Thymus (tissue), 11 donors: ENCODE measurements at regions not wholly inside any gene's neighbourhood (a gene's known extent, or its start where the extent isn't known, plus 50 kb on each side); places are given as distances from the start of the nearest gene placed in this dataset.

Source experiments
- DNase-seq, 9 donors: peaks; one replicate each; pipeline ENCODE4 v3.0.0-alpha.2; 2013; ENCODE audit warnings: low spot score in 9 of 9, low read depth in 6 of 9, missing footprints in 1 of 9
- H3K27ac ChIP-seq, 2 donors: one replicate each; pipeline ENCODE4 v1.5.1; 2013; ENCODE audit warnings: control low read depth in 1 of 2, low read depth in 1 of 2, low read length in 1 of 2, mild to moderate bottlenecking in 1 of 2, moderate library complexity in 1 of 2
- H3K27me3 ChIP-seq, 2 donors: one replicate each; pipeline ENCODE4 v1.5.1; 2013; ENCODE audit warnings: low read length in 1 of 2; ENCODE audit not compliant: control insufficient read depth in 2 of 2, insufficient read depth in 1 of 2
- H3K36me3 ChIP-seq, 2 donors: one replicate each; pipeline ENCODE4 v1.5.1; 2013; ENCODE audit warnings: low read length in 1 of 2, mild to moderate bottlenecking in 1 of 2, moderate library complexity in 1 of 2; ENCODE audit not compliant: control insufficient read depth in 2 of 2, insufficient read depth in 2 of 2
- H3K4me1 ChIP-seq, 2 donors: one replicate each; pipeline ENCODE4 v1.5.1; 2013; ENCODE audit warnings: low read length in 2 of 2; ENCODE audit not compliant: control insufficient read depth in 2 of 2, insufficient read depth in 2 of 2
- H3K4me3 ChIP-seq, 2 donors: one replicate each; pipeline ENCODE4 v1.5.1; 2013; ENCODE audit warnings: low read length in 2 of 2, control low read depth in 1 of 2, mild to moderate bottlenecking in 1 of 2
- H3K9me3 ChIP-seq, 2 donors: one replicate each; pipeline ENCODE4 v1.5.1; 2013; ENCODE audit warnings: low read length in 1 of 2, mild to moderate bottlenecking in 1 of 2; ENCODE audit not compliant: control insufficient read depth in 2 of 2, insufficient read depth in 1 of 2
- WGBS: extraction: QIAGEN DNeasy Blood & Tissue Kit; methylation state at CpG from one replicate; pipeline ENCODE4 v1.1.7; 2013; 5-methylcytosine and 5-hydroxymethylcytosine counted together
- donor health status: healthy.

- WGBS, result 94% methylated on average over 4 of the region's 4 CpGs
- H3K27me3 ChIP-seq, result no peaks in the 10 kb centered on the region
- H3K9me3 ChIP-seq, result no peaks in the 10 kb centered on the region
- no peak for DNase-seq
- no peak overlapping the region for H3K4me3 ChIP-seq
- no peaks in the 10 kb centered on the region for H3K36me3 ChIP-seq
- H3K4me1 ChIP-seq, result peaks cover 0 to 18% of the 10 kb centered on the region in 2 donors
- no peak overlapping the region for H3K27ac ChIP-seq
Observed at GRCh38 chr5:54748527-54748926, 231.0 kb downstream of the SNX18 start.

DNA sequence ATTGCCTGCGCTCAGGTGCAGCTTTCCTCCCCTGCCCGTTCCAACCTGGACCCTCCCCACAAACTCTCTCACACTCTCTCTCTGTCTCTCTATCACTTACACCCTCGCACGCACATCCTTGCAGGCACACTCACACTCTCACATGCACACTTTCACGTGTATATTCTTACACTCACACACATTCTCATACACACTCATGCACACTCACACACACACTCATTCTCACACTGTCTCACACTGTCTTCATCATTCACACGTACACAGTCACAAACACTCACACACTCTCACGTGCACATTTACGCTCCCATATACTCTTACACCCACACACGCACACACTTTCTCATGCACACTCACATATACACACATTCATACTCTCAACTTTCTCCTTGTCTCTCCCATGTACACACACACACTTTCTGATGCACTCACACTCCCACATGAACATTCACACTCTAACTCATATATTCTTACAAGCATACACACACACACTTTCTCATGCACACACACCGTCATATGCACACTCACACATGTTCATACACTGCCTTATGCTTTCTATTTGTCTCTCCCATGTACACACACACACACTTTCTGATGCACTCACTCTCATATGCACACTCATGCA lies 229.3 kb downstream of the SNX18 start:
- Histone ChIP-seq H3K36me3 (no peaks in the 10 kb centered on the region), H3K4me1 (peaks cover 0 to 18% of the 10 kb centered on the region in 2 donors), H3K4me3 (no peak overlapping the region), H3K9me3 (no peaks in the 10 kb centered on the region), H3K27ac (no peak overlapping the region), H3K27me3 (no peaks in the 10 kb centered on the region)
- no peak for DNase-seq
- 98% methylated on average over 10 of the region's 10 CpGs for WGBS

- no peaks in the 10 kb centered on the region for H3K9me3 ChIP-seq
- 96% methylated on average over 8 of the region's 8 CpGs for WGBS
- no peaks in the 10 kb centered on the region for H3K27me3 ChIP-seq
- no peak overlapping the region for H3K4me3 ChIP-seq
- H3K4me1 ChIP-seq, result peaks cover 0 to 18% of the 10 kb centered on the region in 2 donors
- no peak overlapping the region for H3K27ac ChIP-seq
- DNase-seq, result no peak
- H3K36me3 ChIP-seq, result no peaks in the 10 kb centered on the region
Observed at GRCh38 chr5:54746346-54746745, 228.8 kb downstream of the SNX18 start.

DNA sequence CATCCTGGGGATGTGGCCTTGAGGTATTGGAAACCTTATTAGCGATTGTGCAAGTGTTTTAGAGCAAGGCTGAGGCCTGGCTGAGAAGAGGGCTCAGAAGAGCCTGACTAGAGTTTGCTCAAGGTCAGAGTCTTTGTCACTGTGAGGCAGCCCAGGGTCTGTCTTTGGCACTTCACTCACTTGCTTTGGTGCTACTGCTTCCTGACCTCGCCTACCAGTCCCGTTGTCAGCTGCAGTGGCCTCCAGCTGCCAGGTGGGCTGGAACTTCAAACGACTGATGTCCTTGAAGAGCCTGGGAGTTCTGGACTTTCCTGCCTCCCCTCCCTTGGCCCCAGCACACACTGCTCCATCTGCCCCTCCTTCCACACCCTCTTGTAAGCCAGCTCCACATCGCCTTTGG lies 228.0 kb downstream of the SNX18 start:
- Histone ChIP-seq H3K9me3 (no peaks in the 10 kb centered on the region), H3K27ac (no peak overlapping the region), H3K4me1 (peaks cover 0 to 18% of the 10 kb centered on the region in 2 donors), H3K4me3 (no peak overlapping the region), H3K27me3 (no peaks in the 10 kb centered on the region), H3K36me3 (no peaks in the 10 kb centered on the region)
- no peak for DNase-seq
- WGBS, result 70% methylated on average over 5 of the region's 5 CpGs

DNA sequence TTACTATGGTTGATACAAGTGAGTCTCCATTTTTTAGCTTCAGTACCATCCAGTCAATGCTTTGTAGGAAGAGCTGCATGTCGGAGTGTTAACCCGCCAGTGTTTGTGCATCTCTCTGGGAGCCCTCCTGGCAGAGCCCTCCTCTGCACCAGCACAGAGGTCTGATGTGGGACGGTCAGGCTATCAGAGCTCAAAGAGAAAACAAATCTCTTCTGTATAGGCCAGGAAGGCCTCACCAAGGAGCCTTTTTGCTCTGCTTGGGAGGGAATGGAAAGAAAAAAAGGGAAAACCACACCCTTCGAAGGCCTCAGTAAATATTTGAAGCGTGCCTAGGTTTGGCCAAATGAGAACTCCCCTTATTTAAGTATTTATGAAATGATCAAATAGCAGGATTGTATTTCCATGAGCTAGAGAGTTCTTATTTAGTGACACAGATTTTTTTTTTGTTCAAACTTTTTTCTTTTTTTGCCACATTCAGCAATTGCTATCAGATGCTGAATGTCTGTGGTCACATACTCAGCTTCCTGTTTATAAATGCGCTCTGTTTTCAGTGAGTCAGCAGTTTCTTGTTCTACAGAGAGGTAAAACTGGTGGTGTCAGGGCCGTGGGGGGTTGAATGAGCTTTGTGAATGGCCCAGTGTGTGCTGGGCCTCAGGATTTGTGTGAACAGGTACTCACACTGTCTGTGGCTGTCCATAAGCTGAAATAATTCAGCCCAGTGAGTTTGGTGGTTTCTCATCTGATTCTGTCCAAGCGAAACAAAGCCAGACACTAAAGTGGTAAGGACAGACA lies 226.6 kb downstream of the SNX18 start:
- no peaks in the 10 kb centered on the region for H3K9me3 ChIP-seq
- H3K36me3 ChIP-seq, result no peaks in the 10 kb centered on the region
- peak overlapping the region; percentile 46 to 75 for H3K27ac ChIP-seq
- DNase-seq, result peak; percentile 18 to 83 (median 47)
- no peak overlapping the region for H3K4me3 ChIP-seq
- H3K27me3 ChIP-seq, result no peaks in the 10 kb centered on the region
- WGBS, result 56% methylated on average over 8 of the region's 8 CpGs
- peaks cover 0 to 18% of the 10 kb centered on the region in 2 donors for H3K4me1 ChIP-seq

GRCh38 chr5:54743581-54743980 lies 226.0 kb downstream of the SNX18 start:
- Histone ChIP-seq H3K4me1 (peaks cover 0 to 18% of the 10 kb centered on the region in 2 donors), H3K36me3 (no peaks in the 10 kb centered on the region), H3K4me3 (no peak overlapping the region), H3K9me3 (no peaks in the 10 kb centered on the region), H3K27me3 (no peaks in the 10 kb centered on the region), H3K27ac (no peak overlapping the region)
- no peak for DNase-seq
- 97% methylated on average over 5 of the region's 5 CpGs for WGBS

GRCh38 chr5:54742417-54742891 lies 224.9 kb downstream of the SNX18 start:
- Histone ChIP-seq H3K9me3 (no peaks in the 10 kb centered on the region), H3K36me3 (no peaks in the 10 kb centered on the region), H3K4me1 (peaks cover 0 to 18% of the 10 kb centered on the region in 2 donors), H3K27me3 (no peaks in the 10 kb centered on the region), H3K4me3 (no peak overlapping the region), H3K27ac (no peak overlapping the region)
- WGBS, result 86% methylated on average over 7 of the region's 7 CpGs
- DNase-seq, result no peak

GRCh38 chr5:54741711-54742110 lies 224.2 kb downstream of the SNX18 start:
- no peaks in the 10 kb centered on the region for H3K27me3 ChIP-seq
- DNase-seq, result no peak
- H3K36me3 ChIP-seq, result no peaks in the 10 kb centered on the region
- WGBS, result 95% methylated on average over 6 of the region's 6 CpGs
- H3K4me3 ChIP-seq, result no peak overlapping the region
- H3K27ac ChIP-seq, result no peak overlapping the region
- peaks cover 0 to 18% of the 10 kb centered on the region in 2 donors for H3K4me1 ChIP-seq
- H3K9me3 ChIP-seq, result no peaks in the 10 kb centered on the region

- 97% methylated on average over 5 of the region's 5 CpGs for WGBS
- no peak for DNase-seq
- Histone ChIP-seq H3K9me3 (no peaks in the 10 kb centered on the region), H3K4me1 (peaks cover 0 to 14% of the 10 kb centered on the region in 2 donors), H3K27me3 (no peaks in the 10 kb centered on the region), H3K36me3 (no peaks in the 10 kb centered on the region), H3K4me3 (no peak overlapping the region), H3K27ac (no peak overlapping the region)
Observed at GRCh38 chr5:54740141-54740540, 222.6 kb downstream of the SNX18 start.
